ENCODE measurements at regions not wholly inside any gene's neighbourhood (a gene's known extent, or its start where the extent isn't known, plus 50 kb on each side); places are given as distances from the start of the nearest gene placed in this dataset.

GRCh38 chr7:116418524-116418923 lies 81.0 kb upstream of the CAV2 start:
- no peak for DNase-seq (ENCODE audit: low spot score)

GRCh38 chr7:116420003-116420402 lies 79.5 kb upstream of the CAV2 start:
- DNase-seq (ENCODE audit: low spot score), result no peak

- no peak for DNase-seq (ENCODE audit: low spot score)
Observed at GRCh38 chr7:116421298-116421697, 78.2 kb upstream of the CAV2 start.

GRCh38 chr7:116422683-116423082 lies 76.9 kb upstream of the CAV2 start:
- DNase-seq (ENCODE audit: low spot score), result no peak

- DNase-seq (ENCODE audit: low spot score), result no peak
Observed at GRCh38 chr7:116423499-116423898, 76.0 kb upstream of the CAV2 start.

- DNase-seq (ENCODE audit: low spot score), result no peak
Observed at GRCh38 chr7:116425647-116426209, 73.8 kb upstream of the CAV2 start.

- DNase-seq (ENCODE audit: low spot score), result no peak
Observed at GRCh38 chr7:116426428-116427156, 72.9 kb upstream of the CAV2 start.

GRCh38 chr7:116429986-116430619 lies 69.4 kb upstream of the CAV2 start:
- DNase-seq (ENCODE audit: low spot score), result no peak

GRCh38 chr7:116431787-116432526 lies 67.6 kb upstream of the CAV2 start:
- no peak for DNase-seq (ENCODE audit: low spot score)

- no peak for DNase-seq (ENCODE audit: low spot score)
Observed at GRCh38 chr7:116432527-116432916, 67.0 kb upstream of the CAV2 start.

- DNase-seq (ENCODE audit: low spot score), result no peak
Observed at GRCh38 chr7:116433246-116433645, 66.3 kb upstream of the CAV2 start.

- DNase-seq (ENCODE audit: low spot score), result no peak
Observed at GRCh38 chr7:116434820-116435341, 64.7 kb upstream of the CAV2 start.

- no peak for DNase-seq (ENCODE audit: low spot score)
Observed at GRCh38 chr7:116436305-116436826, 63.2 kb upstream of the CAV2 start.

GRCh38 chr7:116438267-116438666 lies 61.3 kb upstream of the CAV2 start:
- DNase-seq (ENCODE audit: low spot score), result no peak

- no peak for DNase-seq (ENCODE audit: low spot score)
Observed at GRCh38 chr7:116439005-116439404, 60.5 kb upstream of the CAV2 start.

- no peak for DNase-seq (ENCODE audit: low spot score)
Observed at GRCh38 chr7:116439841-116440549, 59.5 kb upstream of the CAV2 start.

GRCh38 chr7:116441534-116441933 lies 58.0 kb upstream of the CAV2 start:
- DNase-seq (ENCODE audit: low spot score), result no peak

GRCh38 chr7:116443101-116443523 lies 56.4 kb upstream of the CAV2 start:
- DNase-seq (ENCODE audit: low spot score), result peak; percentile 14

- no peak for DNase-seq (ENCODE audit: low spot score)
Observed at GRCh38 chr7:116443646-116444045, 55.9 kb upstream of the CAV2 start.

GRCh38 chr7:116445447-116446211 lies 53.9 kb upstream of the CAV2 start:
- no peak for DNase-seq (ENCODE audit: low spot score)

Data from iPS-NIHi11 (cell line).